T follicular helper cell (primary cell): ENCODE measurements at regions not wholly inside any gene's neighbourhood (a gene's known extent, or its start where the extent isn't known, plus 50 kb on each side); places are given as distances from the start of the nearest gene placed in this dataset.

ENCODE experiments used
- DNase-seq: peaks from one replicate; pipeline ENCODE4 v3.0.0-alpha.2; 2020; ENCODE audit warnings: low read depth

- no peak for DNase-seq
Observed at GRCh38 chr7:25926009-25926408, 226.0 kb upstream of the NFE2L3 start.

GRCh38 chr7:25926451-25926850, 225.5 kb upstream of the NFE2L3 start:
- DNase-seq: no peak

GRCh38 chr7:25926891-25927625, 224.9 kb upstream of the NFE2L3 start:
- DNase-seq: no peak

DNA sequence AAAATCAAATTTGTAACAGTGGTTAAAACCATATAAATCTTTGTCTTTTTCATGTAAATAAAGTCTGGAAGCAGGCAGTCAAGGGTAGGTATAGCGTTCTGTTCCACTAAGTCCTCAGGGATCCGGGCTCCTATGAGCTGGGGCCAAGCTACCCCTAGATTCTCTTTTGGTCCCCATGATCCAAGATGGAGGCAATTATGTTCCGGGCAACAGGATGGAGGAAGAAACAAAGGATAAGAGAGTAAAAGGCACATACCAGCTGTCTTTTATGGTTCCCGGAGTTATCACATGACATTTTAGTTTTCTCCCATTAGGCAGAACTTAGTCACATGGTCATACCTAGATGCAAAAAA, 224.4 kb upstream of the NFE2L3 start:
- DNase-seq: no peak

- no peak for DNase-seq
Observed at GRCh38 chr7:25928549-25929330, 223.3 kb upstream of the NFE2L3 start.

DNA sequence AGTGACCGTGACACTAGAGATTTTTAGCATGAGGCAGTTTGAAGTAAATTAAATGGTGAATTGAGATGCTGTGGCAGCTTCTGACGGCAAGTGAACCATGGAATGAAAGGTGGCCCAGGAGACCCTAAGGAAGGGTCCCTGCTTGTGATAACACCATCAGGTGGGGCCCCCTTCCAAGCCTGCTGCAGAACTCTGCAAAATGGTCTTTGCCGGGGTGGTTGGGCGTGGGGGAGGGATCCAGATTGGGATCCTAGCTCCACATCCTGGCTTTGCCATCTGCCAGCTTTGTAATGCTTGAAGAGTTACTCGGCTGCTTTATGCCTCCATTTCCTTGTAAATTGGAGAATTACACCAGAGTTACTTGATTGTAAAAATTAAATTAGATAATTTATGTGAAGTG, 222.6 kb upstream of the NFE2L3 start:
- no peak for DNase-seq

DNA sequence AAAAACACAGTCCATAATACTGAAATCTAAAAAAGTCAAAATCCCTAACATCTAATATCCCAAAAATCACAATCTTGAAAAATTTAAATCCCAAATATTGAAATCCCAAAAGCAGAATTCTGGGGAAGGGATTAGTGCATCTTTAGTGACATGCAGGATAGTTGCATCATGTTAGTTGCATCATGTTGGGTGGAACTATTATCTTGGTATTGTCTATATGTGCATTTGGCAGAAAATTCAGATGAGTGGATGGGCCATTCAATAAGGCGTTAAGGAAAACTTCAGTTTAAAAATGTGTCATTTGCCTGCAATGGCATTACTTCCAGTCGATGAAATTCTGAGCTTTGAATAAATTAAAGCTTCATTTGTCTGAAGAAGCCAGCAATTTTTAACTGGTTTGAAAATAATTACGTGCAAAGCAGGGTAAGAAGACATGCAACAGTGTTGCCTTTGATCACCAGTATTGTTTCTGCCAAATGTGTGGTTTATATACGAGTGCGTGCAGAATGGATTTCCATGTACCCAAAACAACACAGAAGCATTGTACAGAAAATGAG, 221.4 kb upstream of the NFE2L3 start:
- DNase-seq: no peak

DNA sequence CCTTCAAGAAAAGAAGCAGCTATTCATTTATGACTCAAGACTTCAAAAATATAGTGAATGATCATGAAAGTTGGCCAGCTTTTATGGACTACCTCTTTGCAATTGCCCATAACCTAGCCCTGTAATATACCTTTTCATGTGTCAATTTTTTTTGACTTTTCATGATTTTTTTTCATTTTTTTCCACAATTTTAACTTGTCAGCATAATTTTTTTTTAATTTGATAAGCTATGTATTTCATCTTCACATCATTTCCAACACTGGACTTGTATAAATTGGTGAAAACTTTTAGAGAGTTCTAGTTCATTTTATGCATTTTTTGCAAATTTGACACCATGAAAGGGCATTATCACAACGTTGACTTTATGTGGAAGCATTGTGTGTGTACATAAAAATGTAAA, 220.8 kb upstream of the NFE2L3 start:
- DNase-seq: no peak

DNA sequence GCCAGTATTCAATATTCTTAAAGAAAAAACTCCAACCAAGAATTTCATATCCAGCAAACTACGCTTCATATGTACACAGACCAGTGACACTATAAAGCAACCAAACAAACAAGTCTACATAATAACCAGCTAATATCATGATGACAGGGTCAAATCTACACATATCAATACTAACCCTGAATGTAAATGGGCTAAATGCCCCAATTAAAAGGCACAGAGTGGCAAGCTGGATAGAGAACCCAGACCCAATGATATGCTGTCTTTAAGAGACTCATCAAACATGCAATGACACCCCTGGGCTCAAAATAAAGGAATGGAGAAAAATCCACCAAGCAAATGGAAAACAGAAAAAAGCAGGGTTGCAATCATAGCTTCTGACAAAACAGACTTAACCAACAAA, 218.1 kb upstream of the NFE2L3 start:
- no peak for DNase-seq

DNA sequence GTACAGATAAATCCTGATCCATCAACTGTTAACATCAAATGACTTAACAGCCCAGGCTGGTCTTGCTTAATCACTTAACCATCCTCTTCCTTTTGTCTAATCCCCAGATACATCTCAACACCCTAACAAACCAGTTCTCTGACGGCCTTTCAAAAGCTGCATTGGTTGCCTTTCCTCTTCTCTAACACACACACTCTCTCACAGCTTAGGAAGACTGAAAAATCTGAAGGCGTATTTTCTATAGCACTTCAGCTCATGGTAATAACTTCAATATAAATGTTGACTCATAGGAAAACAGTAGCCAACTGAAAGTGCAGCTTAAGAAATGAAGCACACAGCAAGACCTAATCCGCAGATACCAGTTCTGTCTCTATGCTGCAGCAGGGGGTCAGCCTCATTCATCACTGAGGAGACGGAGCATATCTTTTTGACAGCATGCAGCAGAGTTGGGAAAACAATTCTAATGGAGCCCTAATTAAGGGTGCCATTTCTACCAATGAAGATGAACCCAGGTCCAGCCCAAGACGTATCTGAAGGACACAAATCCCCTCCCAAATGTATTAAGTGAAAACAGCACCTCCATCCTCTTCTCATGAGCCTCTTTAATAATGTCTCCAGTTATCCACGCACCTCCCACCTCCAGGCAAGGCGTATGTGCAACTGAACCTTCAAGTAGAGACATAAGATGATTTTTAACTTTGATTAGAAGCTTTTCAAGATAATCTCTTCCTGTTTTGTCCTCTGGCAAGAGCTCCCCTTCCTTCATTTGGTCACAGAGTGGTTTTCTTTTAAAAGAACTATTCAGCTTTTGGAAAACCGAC, 211.7 kb upstream of the NFE2L3 start:
- no peak for DNase-seq

GRCh38 chr7:25944777-25945515, 207.1 kb upstream of the NFE2L3 start:
- DNase-seq: no peak

GRCh38 chr7:25945608-25946007, 206.4 kb upstream of the NFE2L3 start:
- DNase-seq: no peak

GRCh38 chr7:25946181-25946580, 205.8 kb upstream of the NFE2L3 start:
- DNase-seq: no peak

GRCh38 chr7:25947669-25948516, 204.1 kb upstream of the NFE2L3 start:
- no peak for DNase-seq

- no peak for DNase-seq
Observed at GRCh38 chr7:25949736-25950487, 202.1 kb upstream of the NFE2L3 start.

- peak; percentile 86 for DNase-seq
Observed at GRCh38 chr7:25950488-25951413, 201.2 kb upstream of the NFE2L3 start.

- no peak for DNase-seq
Observed at GRCh38 chr7:25951414-25952260, 200.4 kb upstream of the NFE2L3 start.
